Activated T-helper 17 cell treated with anti-CD3 and anti-CD28 coated beads, Interleukin-2, amount 50 U/mL, for 72 hours (primary cell): ENCODE measurements at regions not wholly inside any gene's neighbourhood (a gene's known extent, or its start where the extent isn't known, plus 50 kb on each side); places are given as distances from the start of the nearest gene placed in this dataset.
"Not testable (repeated sequence)": the region's sequence is repeated elsewhere in the genome, so short reads cannot be mapped to it uniquely, and the experiment has no call there.

Experiments used
- ATAC-seq: fragments of 150-1000 bp; cut with Tn5 transposase; replicated peaks from 2 replicates; pipeline ENCODE4 v1.10.0; 2021; ENCODE audit warnings: mild to moderate bottlenecking, moderate library complexity
- H3K27ac Mint-ChIP-seq: one replicate; pipeline ENCODE4 v1.8.0; 2022; ENCODE audit warnings: mixed read lengths
- H3K27me3 Mint-ChIP-seq: one replicate; pipeline ENCODE4 v1.8.0; 2022; ENCODE audit warnings: mixed read lengths
- H3K36me3 Mint-ChIP-seq: one replicate; pipeline ENCODE4 v1.8.0; 2022; ENCODE audit warnings: low read depth, mild to moderate bottlenecking, mixed read lengths
- H3K4me1 Mint-ChIP-seq: one replicate; pipeline ENCODE4 v1.8.0; 2022; ENCODE audit warnings: mixed read lengths
- H3K4me3 Mint-ChIP-seq: one replicate; pipeline ENCODE4 v1.8.0; 2022; ENCODE audit warnings: mild to moderate bottlenecking, mixed read lengths
- H3K9me3 Mint-ChIP-seq: one replicate; pipeline ENCODE4 v1.8.0; 2022; ENCODE audit warnings: mixed read lengths

DNA sequence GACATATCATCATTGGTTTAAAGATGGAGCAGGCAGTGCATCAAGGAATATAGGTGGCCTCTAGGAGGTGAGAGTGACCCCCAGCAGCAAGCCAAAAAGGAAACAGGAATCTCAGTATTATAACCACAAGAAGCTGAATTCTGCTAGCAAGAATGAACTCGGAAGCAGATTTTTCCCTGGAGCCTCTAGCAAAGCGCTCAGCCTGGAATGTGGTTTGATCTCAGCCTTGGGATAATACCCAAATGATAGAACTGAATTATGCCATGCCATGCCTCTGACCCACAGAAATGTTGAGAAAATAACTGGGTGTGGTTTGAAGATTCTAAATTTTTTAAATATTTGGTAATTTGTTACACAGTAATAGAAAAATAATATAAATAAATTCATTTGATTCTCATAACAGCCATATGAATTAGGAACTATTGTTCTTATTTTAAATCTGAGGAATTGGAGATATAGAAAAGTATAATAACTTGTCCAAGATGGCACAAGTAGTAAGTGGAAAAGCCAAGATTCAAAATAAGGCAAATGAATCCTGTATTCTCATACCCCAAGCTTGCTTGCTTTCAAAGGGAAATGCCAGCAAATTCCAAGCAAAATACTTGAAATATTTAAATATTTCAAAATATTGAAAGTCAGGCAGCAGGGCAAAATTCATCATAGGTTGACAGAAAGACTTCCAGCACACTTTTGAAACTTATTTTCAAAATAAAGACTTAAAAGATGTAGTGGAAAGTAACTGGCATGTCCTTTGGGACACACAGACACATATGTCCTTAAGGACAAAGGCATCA, 567.4 kb downstream of the KCNA4 start:
- Mint-ChIP-seq H3K36me3 (no peaks in the 10 kb centered on the region), H3K27ac (no peak overlapping the region), H3K4me1 (no peaks in the 10 kb centered on the region), H3K4me3 (no peak overlapping the region), H3K9me3 (no peaks in the 10 kb centered on the region), H3K27me3 (no peaks in the 10 kb centered on the region)
- no peak for ATAC-seq

GRCh38 chr11:29448246-29448877, 568.5 kb downstream of the KCNA4 start:
- no peak overlapping the region for H3K27ac Mint-ChIP-seq
- H3K27me3 Mint-ChIP-seq, result no peaks in the 10 kb centered on the region
- no peak overlapping the region for H3K4me3 Mint-ChIP-seq
- no peaks in the 10 kb centered on the region for H3K9me3 Mint-ChIP-seq
- H3K4me1 Mint-ChIP-seq, result no peaks in the 10 kb centered on the region
- H3K36me3 Mint-ChIP-seq, result no peaks in the 10 kb centered on the region
- no peak for ATAC-seq

GRCh38 chr11:29447821-29448220, 569.0 kb downstream of the KCNA4 start:
- no peak for ATAC-seq
- Mint-ChIP-seq H3K27ac (no peak overlapping the region), H3K9me3 (no peaks in the 10 kb centered on the region), H3K4me1 (no peaks in the 10 kb centered on the region), H3K27me3 (no peaks in the 10 kb centered on the region), H3K36me3 (no peaks in the 10 kb centered on the region), H3K4me3 (no peak overlapping the region)

GRCh38 chr11:29446132-29446531, 570.7 kb downstream of the KCNA4 start:
- Mint-ChIP-seq H3K36me3 (no peaks in the 10 kb centered on the region), H3K27me3 (no peaks in the 10 kb centered on the region), H3K27ac (no peak overlapping the region), H3K4me1 (no peaks in the 10 kb centered on the region), H3K9me3 (no peaks in the 10 kb centered on the region), H3K4me3 (no peak overlapping the region)
- ATAC-seq, result no peak

DNA sequence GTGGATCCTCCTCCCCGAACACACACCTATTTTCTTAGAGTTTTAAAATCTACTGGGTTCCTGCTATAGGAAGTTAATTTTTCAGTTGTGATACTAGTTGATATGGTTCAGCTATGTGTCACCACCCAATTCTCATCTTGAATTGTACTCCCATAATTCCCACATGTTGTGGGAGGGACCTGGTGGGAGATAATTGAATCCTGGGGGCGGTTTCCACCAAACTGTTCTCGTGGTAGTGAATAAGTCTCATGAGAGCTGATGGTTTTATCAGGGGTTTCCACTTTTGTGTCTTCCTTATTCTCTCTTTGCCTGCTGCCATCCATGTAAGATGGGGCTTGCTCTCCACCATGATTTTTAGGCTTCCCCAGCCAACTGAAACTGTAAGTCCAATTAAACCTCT, 571.6 kb downstream of the KCNA4 start:
- not testable (repeated sequence) for H3K36me3 Mint-ChIP-seq, H3K4me3 Mint-ChIP-seq, H3K27ac Mint-ChIP-seq

GRCh38 chr11:29438815-29439214, 578.0 kb downstream of the KCNA4 start:
- H3K27me3 Mint-ChIP-seq, result no peaks in the 10 kb centered on the region
- no peak for ATAC-seq
- H3K4me1 Mint-ChIP-seq, result no peaks in the 10 kb centered on the region
- peaks cover 6% of the 10 kb centered on the region for H3K9me3 Mint-ChIP-seq
- H3K4me3 Mint-ChIP-seq, result no peak overlapping the region
- H3K36me3 Mint-ChIP-seq, result no peaks in the 10 kb centered on the region
- H3K27ac Mint-ChIP-seq, result no peak overlapping the region

More for the DNA sequence above, 571.6 kb downstream of the KCNA4 start:
- not testable (repeated sequence) for H3K9me3 Mint-ChIP-seq, H3K27me3 Mint-ChIP-seq, H3K4me1 Mint-ChIP-seq, ATAC-seq

- H3K27me3 Mint-ChIP-seq, result no peaks in the 10 kb centered on the region
- H3K4me1 Mint-ChIP-seq, result no peaks in the 10 kb centered on the region
- H3K9me3 Mint-ChIP-seq, result peaks cover 6% of the 10 kb centered on the region
- H3K27ac Mint-ChIP-seq, result no peak overlapping the region
- H3K36me3 Mint-ChIP-seq, result no peaks in the 10 kb centered on the region
- no peak overlapping the region for H3K4me3 Mint-ChIP-seq
- no peak for ATAC-seq
These were observed 581.4 kb downstream of the KCNA4 start for GRCh38 chr11:29435421-29435820.

GRCh38 chr11:29432719-29433325, 584.0 kb downstream of the KCNA4 start:
- no peak overlapping the region for H3K4me3 Mint-ChIP-seq
- no peaks in the 10 kb centered on the region for H3K4me1 Mint-ChIP-seq
- H3K27me3 Mint-ChIP-seq, result no peaks in the 10 kb centered on the region
- H3K36me3 Mint-ChIP-seq, result no peaks in the 10 kb centered on the region
- H3K27ac Mint-ChIP-seq, result no peak overlapping the region
- no peak for ATAC-seq
- H3K9me3 Mint-ChIP-seq, result peaks cover 5% of the 10 kb centered on the region

DNA sequence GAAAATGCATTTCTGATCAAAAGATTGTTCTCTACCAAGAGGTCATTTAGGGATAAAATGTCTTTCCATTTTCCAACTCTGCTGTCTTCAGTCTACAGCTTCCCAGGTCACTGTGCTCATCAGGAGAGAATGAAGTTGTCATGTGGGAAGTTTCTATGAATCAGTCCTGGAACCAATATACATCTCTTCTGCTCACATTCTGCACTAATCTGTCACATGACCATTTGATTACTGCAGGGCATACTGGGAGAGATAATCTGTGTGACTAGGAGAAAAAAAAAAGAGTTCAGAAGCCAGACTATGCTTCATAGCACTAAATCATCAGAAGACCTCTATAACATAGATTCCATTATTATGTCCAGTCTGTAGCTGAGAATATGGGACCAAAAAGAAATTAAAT, 611.5 kb downstream of the KCNA4 start:
- H3K9me3 Mint-ChIP-seq, result peaks cover 3% of the 10 kb centered on the region
- H3K36me3 Mint-ChIP-seq, result no peaks in the 10 kb centered on the region
- no peaks in the 10 kb centered on the region for H3K27me3 Mint-ChIP-seq
- H3K4me1 Mint-ChIP-seq, result no peaks in the 10 kb centered on the region
- no peak overlapping the region for H3K27ac Mint-ChIP-seq
- no peak overlapping the region for H3K4me3 Mint-ChIP-seq
- no peak for ATAC-seq

- Mint-ChIP-seq H3K27ac (no peak overlapping the region), H3K9me3 (peaks cover 7% of the 10 kb centered on the region), H3K4me3 (no peak overlapping the region), H3K36me3 (no peaks in the 10 kb centered on the region), H3K27me3 (no peaks in the 10 kb centered on the region), H3K4me1 (no peaks in the 10 kb centered on the region)
- no peak for ATAC-seq
These were observed 621.2 kb downstream of the KCNA4 start for GRCh38 chr11:29395555-29396072.

DNA sequence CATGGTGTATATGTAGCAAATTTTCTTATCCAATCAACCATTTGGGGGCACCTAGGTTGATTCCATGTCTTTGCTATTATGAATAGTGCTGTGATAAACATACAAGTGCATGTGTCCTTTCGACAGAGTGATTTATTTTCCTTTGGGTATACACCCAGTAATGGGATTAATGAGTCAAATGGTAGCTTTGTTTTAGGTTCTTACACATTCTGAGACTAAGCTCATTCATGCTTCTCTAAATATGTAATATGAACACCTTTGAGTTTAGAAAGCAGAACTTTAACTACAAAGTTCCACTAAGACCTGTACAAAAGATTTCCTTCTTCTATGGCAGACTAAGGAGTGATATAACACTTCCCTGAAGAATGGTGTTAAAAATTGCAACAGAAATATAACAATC, 627.0 kb downstream of the KCNA4 start:
- ATAC-seq, result no peak
- no peak overlapping the region for H3K27ac Mint-ChIP-seq
- no peaks in the 10 kb centered on the region for H3K9me3 Mint-ChIP-seq
- no peaks in the 10 kb centered on the region for H3K36me3 Mint-ChIP-seq
- H3K4me3 Mint-ChIP-seq, result no peak overlapping the region
- H3K27me3 Mint-ChIP-seq, result no peaks in the 10 kb centered on the region
- no peaks in the 10 kb centered on the region for H3K4me1 Mint-ChIP-seq

DNA sequence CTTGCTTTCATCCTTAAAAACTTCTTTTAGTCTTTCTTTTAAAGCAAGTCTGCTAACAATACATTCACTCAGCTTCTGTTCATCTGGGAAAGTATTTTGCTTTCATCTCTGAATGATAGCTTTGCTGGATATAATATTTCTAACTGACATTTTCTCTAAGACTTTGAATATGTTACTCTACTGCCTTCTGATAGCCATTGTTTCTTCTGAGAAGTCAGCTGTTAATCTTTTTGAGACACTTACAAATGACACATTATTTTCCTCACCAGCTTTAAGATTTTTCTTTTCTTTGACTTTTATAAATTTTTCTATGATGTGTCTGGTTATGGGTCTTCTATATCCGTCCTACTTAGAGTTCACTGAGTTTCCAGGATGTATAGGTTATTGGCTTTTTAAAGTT, 643.1 kb downstream of the KCNA4 start:
- Mint-ChIP-seq H3K4me1 (no peaks in the 10 kb centered on the region), H3K9me3 (peaks cover 10% of the 10 kb centered on the region), H3K36me3 (no peaks in the 10 kb centered on the region), H3K27me3 (no peaks in the 10 kb centered on the region), H3K4me3 (no peak overlapping the region), H3K27ac (no peak overlapping the region)
- ATAC-seq, result no peak

DNA sequence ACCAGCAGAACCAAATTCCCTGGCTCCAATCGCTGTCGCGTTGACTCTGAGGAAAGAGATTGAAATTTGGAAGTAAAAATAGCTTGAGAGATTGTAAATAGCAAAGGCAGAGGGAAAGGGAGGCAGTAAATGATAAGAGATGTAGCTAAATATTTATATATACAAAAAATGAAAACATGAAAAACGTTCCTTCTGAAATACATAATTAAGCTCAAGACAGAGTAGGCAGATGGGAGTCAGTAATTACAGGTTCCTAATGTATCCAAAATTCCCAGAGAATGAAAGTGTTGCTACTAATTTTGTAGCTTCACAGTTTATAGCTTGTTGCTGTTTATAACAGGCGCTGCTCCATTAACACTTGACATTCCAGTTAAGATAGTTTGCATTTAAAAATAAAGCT, 648.7 kb downstream of the KCNA4 start:
- no peak overlapping the region for H3K4me3 Mint-ChIP-seq
- no peaks in the 10 kb centered on the region for H3K4me1 Mint-ChIP-seq
- no peaks in the 10 kb centered on the region for H3K27me3 Mint-ChIP-seq
- peaks cover 8% of the 10 kb centered on the region for H3K9me3 Mint-ChIP-seq
- no peak for ATAC-seq
- no peak overlapping the region for H3K27ac Mint-ChIP-seq
- no peaks in the 10 kb centered on the region for H3K36me3 Mint-ChIP-seq

DNA sequence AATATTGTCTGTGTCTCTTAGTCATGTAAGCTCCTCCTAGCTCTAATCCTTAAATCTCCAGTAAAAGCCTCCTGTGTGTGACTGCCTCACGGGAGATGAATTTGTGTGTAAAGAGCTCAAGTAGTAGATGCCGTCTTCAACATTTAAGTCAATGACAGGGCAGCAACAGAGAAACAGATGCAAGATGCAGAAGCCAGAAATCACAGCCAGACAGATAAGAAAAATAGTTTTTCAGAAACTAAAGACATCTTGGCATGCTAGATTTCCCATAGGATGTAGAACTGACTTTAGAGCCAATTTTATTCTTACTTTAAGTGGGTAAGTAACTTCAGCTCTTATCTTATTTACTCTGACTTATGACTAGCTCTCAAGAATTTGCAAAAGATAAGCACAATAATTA, 652.8 kb downstream of the KCNA4 start:
- no peak for ATAC-seq
- Mint-ChIP-seq H3K36me3 (no peaks in the 10 kb centered on the region), H3K4me3 (no peak overlapping the region), H3K27me3 (no peaks in the 10 kb centered on the region), H3K27ac (no peak overlapping the region), H3K9me3 (peaks cover 13% of the 10 kb centered on the region), H3K4me1 (no peaks in the 10 kb centered on the region)

GRCh38 chr11:29361369-29361768, 655.5 kb downstream of the KCNA4 start:
- Mint-ChIP-seq H3K4me3 (no peak overlapping the region), H3K27ac (no peak overlapping the region), H3K36me3 (no peaks in the 10 kb centered on the region), H3K27me3 (no peaks in the 10 kb centered on the region), H3K4me1 (no peaks in the 10 kb centered on the region), H3K9me3 (peaks cover 9% of the 10 kb centered on the region)
- no peak for ATAC-seq
